ENCODE measurements at regions not wholly inside any gene's neighbourhood (a gene's known extent, or its start where the extent isn't known, plus 50 kb on each side); places are given as distances from the start of the nearest gene placed in this dataset.
"Not testable (repeated sequence)": the region's sequence is repeated elsewhere in the genome, so short reads cannot be mapped to it uniquely, and the experiment has no call there.

- TF ChIP-seq CEBPZ (IDR thresholded peaks at IDR 0.05; ENCODE audit: low read depth, low read length) (no peak), BMI1 (IDR thresholded peaks at IDR 0.05; ENCODE audit: borderline replicate concordance) (no peak), NFYA (IDR thresholded peaks at IDR 0.05; ENCODE audit: borderline replicate concordance, low read depth, low read length) (no peak), POLR2AphosphoS5 (IDR thresholded peaks at IDR 0.05; ENCODE audit: low read length) (no peak)
Observed at GRCh38 chr4:57943682-57944081, 833.5 kb upstream of the IGFBP7 start (continued).

GRCh38 chr4:57937326-57937725 is 827.1 kb upstream of the IGFBP7 start:
- RAD21 ChIA-PET (ENCODE audit: unreplicated experiment); in situ Hi-C loops (cut with MboI); H3K9ac ChIP-seq (ENCODE audit: control insufficient read depth, insufficient read depth, low read length); H3K9me3 ChIP-seq (replicated peaks; ENCODE audit: control insufficient read depth, insufficient read depth, low read length); intact Hi-C loops (cut with micrococcal nuclease; ENCODE audit: unreplicated experiment); H3K27me3 ChIP-seq (replicated peaks in 1 of 2; ENCODE audit: control insufficient read depth in 2 of 2, insufficient read depth in 2 of 2, low read length in 1 of 2); SMC1A ChIA-PET (ENCODE audit: uncharacterized antibody, unreplicated experiment); DNase-seq (ENCODE audit: low read depth, low spot score); H3K27ac ChIP-seq (ENCODE audit: control insufficient read depth, insufficient read depth); FAIRE-seq; H3K79me2 ChIP-seq (ENCODE audit: control insufficient read depth, insufficient read depth, low read length); CTCF ChIA-PET; H3K4me1 ChIP-seq (ENCODE audit: control insufficient read depth, insufficient read depth, low read length); H3K4me2 ChIP-seq (ENCODE audit: control insufficient read depth, insufficient read depth); BruUV-seq (replicated peaks); H2AFZ ChIP-seq (ENCODE audit: control insufficient read depth, low read depth, low read length); H3K4me3 ChIP-seq; H4K20me1 ChIP-seq (ENCODE audit: control insufficient read depth, insufficient read depth); ATAC-seq; H3K36me3 ChIP-seq (ENCODE audit: control insufficient read depth in 2 of 2, insufficient read depth in 2 of 2, low read length in 1 of 2); POLR2A ChIA-PET: not testable (repeated sequence)
- 0% methylated on average over 2 of the region's 2 CpGs for WGBS (ENCODE audit: insufficient coverage, insufficient replicate concordance, low lambda C conversion rate, missing lambda C conversion rate)

Measured in GM12878 (cell line).